ENCODE measurements at regions not wholly inside any gene's neighbourhood (a gene's known extent, or its start where the extent isn't known, plus 50 kb on each side); places are given as distances from the start of the nearest gene placed in this dataset.

- TF ChIP-seq SIN3A (IDR thresholded peaks at IDR 0.05; ENCODE audit: borderline replicate concordance, insufficient read depth, low read length) (no peak), TAF1 (IDR thresholded peaks at IDR 0.05; ENCODE audit: borderline replicate concordance, insufficient read depth, low read length) (no peak)
These were observed 87.6 kb upstream of the CYP1B1 start for GRCh38 chr2:38163579-38163978.

Measured in PFSK-1 (cell line).